ENCODE measurements at regions not wholly inside any gene's neighbourhood (a gene's known extent, or its start where the extent isn't known, plus 50 kb on each side); places are given as distances from the start of the nearest gene placed in this dataset.

GRCh38 chr9:13513286-13513685, 233.8 kb upstream of the MPDZ start:
- H3K36me3 ChIP-seq (ENCODE audit: control insufficient read depth in 4 of 4, insufficient read depth in 3 of 4, low read depth in 1 of 4, low read length in 3 of 4) = no peaks in the 10 kb centered on the region

DNA sequence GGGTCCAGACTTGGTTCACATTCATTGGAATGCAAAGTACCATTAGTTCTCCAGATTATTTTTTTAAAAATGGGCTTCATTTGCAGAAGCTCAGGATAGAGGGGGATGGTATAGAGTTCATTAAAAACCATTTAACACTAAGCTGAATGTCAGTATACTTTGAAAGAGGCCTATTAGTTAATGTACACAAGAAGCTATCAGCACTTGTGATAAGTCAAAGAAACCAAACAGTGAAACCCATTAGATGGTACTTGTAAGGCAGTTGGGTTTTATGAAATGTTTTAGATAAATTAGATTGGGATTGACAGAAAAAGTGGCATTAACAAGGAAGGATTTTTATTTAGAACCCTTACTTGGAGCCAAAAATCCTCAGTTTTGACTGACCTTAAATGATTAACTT, 229.2 kb upstream of the MPDZ start:
- DNase-seq (ENCODE audit: low spot score) = no peak
- H3K4me3 ChIP-seq (ENCODE audit: low read depth in 1 of 3, low read length in 3 of 3) = no peak overlapping the region
- no peak for TF ChIP-seq TAF1 (conservative IDR thresholded peaks at IDR 0.05)
- TF ChIP-seq RXRA (IDR thresholded peaks at IDR 0.05) = no peak
- no peak for TF ChIP-seq JUND (IDR thresholded peaks at IDR 0.05)
- TF ChIP-seq RAD21 (IDR thresholded peaks at IDR 0.05) = no peak
- no peak for TF ChIP-seq FOXA1 (IDR thresholded peaks at IDR 0.05)
- TF ChIP-seq HNF4A (conservative IDR thresholded peaks at IDR 0.05) = no peak
- TF ChIP-seq YY1 (IDR thresholded peaks at IDR 0.05) = no peak
- no peak for TF ChIP-seq REST (IDR thresholded peaks at IDR 0.05)
- no peak for TF ChIP-seq NR2F2 (IDR thresholded peaks at IDR 0.05)
- no peak for TF ChIP-seq SP1 (IDR thresholded peaks at IDR 0.05)
- no peak for TF ChIP-seq GABPA (IDR thresholded peaks at IDR 0.05 in 1 of 2, conservative IDR thresholded peaks at IDR 0.05 in 1 of 2)
- H3K9ac ChIP-seq (ENCODE audit: low read depth in 1 of 2, low read length in 2 of 2) = no peak overlapping the region
- no peaks in the 10 kb centered on the region for H3K4me1 ChIP-seq (ENCODE audit: control insufficient read depth in 4 of 4, insufficient read depth in 4 of 4, low read length in 3 of 4)
- no peak overlapping the region for H3K27ac ChIP-seq (ENCODE audit: low read depth in 1 of 2, low read length in 2 of 2)
- H3K27me3 ChIP-seq (ENCODE audit: control insufficient read depth in 4 of 4, insufficient read depth in 4 of 4, low read length in 3 of 4) = no peaks in the 10 kb centered on the region
- H3K36me3 ChIP-seq (ENCODE audit: control insufficient read depth in 4 of 4, insufficient read depth in 3 of 4, low read depth in 1 of 4, low read length in 3 of 4) = no peaks in the 10 kb centered on the region
- H3K9me3 ChIP-seq (ENCODE audit: control insufficient read depth in 4 of 4, low read length in 3 of 4) = no peaks in the 10 kb centered on the region

More at GRCh38 chr9:13513286-13513685, 233.8 kb upstream of the MPDZ start:
- Histone ChIP-seq H3K27ac (ENCODE audit: low read depth in 1 of 2, low read length in 2 of 2) (no peak overlapping the region), H3K4me3 (ENCODE audit: low read depth in 1 of 3, low read length in 3 of 3) (no peak overlapping the region), H3K4me1 (ENCODE audit: control insufficient read depth in 4 of 4, insufficient read depth in 4 of 4, low read length in 3 of 4) (no peaks in the 10 kb centered on the region), H3K27me3 (ENCODE audit: control insufficient read depth in 4 of 4, insufficient read depth in 4 of 4, low read length in 3 of 4) (no peaks in the 10 kb centered on the region), H3K9me3 (ENCODE audit: control insufficient read depth in 4 of 4, low read length in 3 of 4) (no peaks in the 10 kb centered on the region), H3K9ac (ENCODE audit: low read depth in 1 of 2, low read length in 2 of 2) (no peak overlapping the region)
- DNase-seq (ENCODE audit: low spot score) = no peak
- WGBS = 59% methylated on average over 6 of the region's 6 CpGs
- TF ChIP-seq FOXA1 (IDR thresholded peaks at IDR 0.05) (no peak), RXRA (IDR thresholded peaks at IDR 0.05) (no peak)

GRCh38 chr9:13508086-13508485, 228.6 kb upstream of the MPDZ start:
- H3K9me3 ChIP-seq (ENCODE audit: control insufficient read depth in 4 of 4, low read length in 3 of 4) = no peaks in the 10 kb centered on the region
- no peak overlapping the region for H3K4me3 ChIP-seq (ENCODE audit: low read depth in 1 of 3, low read length in 3 of 3)
- no peak overlapping the region for H3K9ac ChIP-seq (ENCODE audit: low read depth in 1 of 2, low read length in 2 of 2)
- no peaks in the 10 kb centered on the region for H3K36me3 ChIP-seq (ENCODE audit: control insufficient read depth in 4 of 4, insufficient read depth in 3 of 4, low read depth in 1 of 4, low read length in 3 of 4)
- H3K27me3 ChIP-seq (ENCODE audit: control insufficient read depth in 4 of 4, insufficient read depth in 4 of 4, low read length in 3 of 4) = no peaks in the 10 kb centered on the region
- TF ChIP-seq NR2F2 (IDR thresholded peaks at IDR 0.05) (no peak), JUND (IDR thresholded peaks at IDR 0.05) (no peak), HNF4G (IDR thresholded peaks at IDR 0.05) (no peak), EGR1 (IDR thresholded peaks at IDR 0.05; ENCODE audit: low read depth in 2 of 2) (no peak), FOXA2 (IDR thresholded peaks at IDR 0.05) (no peak), RXRA (IDR thresholded peaks at IDR 0.05) (no peak), SP1 (IDR thresholded peaks at IDR 0.05) (no peak), REST (IDR thresholded peaks at IDR 0.05) (no peak), YY1 (IDR thresholded peaks at IDR 0.05) (no peak), CTCF (IDR thresholded peaks at IDR 0.05; ENCODE audit: low read depth, low read length, missing input control) (no peak), TAF1 (conservative IDR thresholded peaks at IDR 0.05) (no peak), RAD21 (IDR thresholded peaks at IDR 0.05) (no peak), ATF3 (IDR thresholded peaks at IDR 0.05) (no peak)
- TF ChIP-seq, protein P1, sequence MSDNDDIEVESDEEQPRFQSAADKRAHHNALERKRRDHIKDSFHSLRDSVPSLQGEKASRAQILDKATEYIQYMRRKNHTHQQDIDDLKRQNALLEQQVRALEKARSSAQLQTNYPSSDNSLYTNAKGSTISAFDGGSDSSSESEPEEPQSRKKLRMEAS (IDR thresholded peaks at IDR 0.05) = no peak
- 63% methylated on average over 2 of the region's 2 CpGs for WGBS
- DNase-seq (ENCODE audit: low spot score) = no peak
- H3K27ac ChIP-seq (ENCODE audit: low read depth in 1 of 2, low read length in 2 of 2) = no peak overlapping the region
- H3K4me1 ChIP-seq (ENCODE audit: control insufficient read depth in 4 of 4, insufficient read depth in 4 of 4, low read length in 3 of 4) = no peaks in the 10 kb centered on the region
